Fibroblast of mammary gland (primary cell): ENCODE measurements at regions not wholly inside any gene's neighbourhood (a gene's known extent, or its start where the extent isn't known, plus 50 kb on each side); places are given as distances from the start of the nearest gene placed in this dataset.

Experiments
- DNase-seq: peaks from one replicate; pipeline ENCODE4 v3.0.0-alpha.2; 2010; ENCODE audit warnings: low read depth
- H3K4me3 ChIP-seq: 2 replicates; pipeline ENCODE4 v1.5.1; 2011; ENCODE audit warnings: low read depth, mild to moderate bottlenecking, low read length, moderate library complexity; ENCODE audit not compliant: control insufficient read depth
- CTCF ChIP-seq: conservative IDR thresholded peaks from 2 replicates; pipeline ENCODE4 v1.5.1; 2011; ENCODE audit warnings: low read depth, low read length, inconsistent platforms; ENCODE audit not compliant: control insufficient read depth, insufficient read depth

- H3K4me3 ChIP-seq = no peak overlapping the region
- TF ChIP-seq CTCF = no peak
- no peak for DNase-seq
Measured at GRCh38 chr12:30874455-30875321, 51.9 kb upstream of the TSPAN11 start.

GRCh38 chr12:30870491-30871265, 55.9 kb upstream of the TSPAN11 start:
- no peak for DNase-seq
- TF ChIP-seq CTCF = no peak
- no peak overlapping the region for H3K4me3 ChIP-seq

DNA sequence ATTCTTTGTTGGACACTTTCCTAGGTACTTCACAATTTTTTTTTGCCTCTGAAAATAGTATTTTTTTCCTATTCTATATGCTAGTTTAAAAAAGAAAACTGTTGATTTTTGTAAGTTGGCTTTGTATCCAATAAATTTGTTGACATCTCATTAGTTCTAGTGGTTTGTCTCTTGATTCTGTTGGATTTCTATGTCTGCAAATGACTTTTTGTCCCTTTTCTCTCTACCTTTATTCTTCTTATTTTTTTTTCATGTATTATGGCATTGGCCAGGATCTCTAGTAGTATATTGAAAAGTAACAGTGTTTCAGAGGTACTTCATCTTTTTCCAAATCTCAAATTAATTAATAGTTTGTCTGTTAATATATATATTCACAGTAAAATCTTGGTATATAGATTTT, 59.1 kb upstream of the TSPAN11 start:
- no peak overlapping the region for H3K4me3 ChIP-seq
- TF ChIP-seq CTCF = no peak
- no peak for DNase-seq

GRCh38 chr12:30866256-30866655, 60.3 kb upstream of the TSPAN11 start:
- H3K4me3 ChIP-seq = no peak overlapping the region
- DNase-seq = no peak
- TF ChIP-seq CTCF = no peak

- no peak for TF ChIP-seq CTCF
- DNase-seq = no peak
Measured at GRCh38 chr12:30863839-30864238, 62.7 kb upstream of the TSPAN11 start.

GRCh38 chr12:30862486-30862885, 64.1 kb upstream of the TSPAN11 start:
- DNase-seq = peak; percentile 71
- no peak overlapping the region for H3K4me3 ChIP-seq
- no peak for TF ChIP-seq CTCF

More at GRCh38 chr12:30863839-30864238, 62.7 kb upstream of the TSPAN11 start:
- H3K4me3 ChIP-seq = no peak overlapping the region
